HepG2 (cell line): ENCODE measurements at regions not wholly inside any gene's neighbourhood (a gene's known extent, or its start where the extent isn't known, plus 50 kb on each side); places are given as distances from the start of the nearest gene placed in this dataset.

Source experiments
- ATAC-seq: fragments of 200-7000 bp; cut with Tn5 transposase; 3 replicates; pipeline ENCODE4 v1.9.1; 2020; ENCODE audit warnings: mild to moderate bottlenecking, moderate library complexity
- BruUV-seq: library from RNA; stranded (reverse); fragments of 400-500 nt; replicated peaks from 2 replicates; lab custom pipeline; 2021; lab: Mats Ljungman, UMichigan
- CTCF ChIA-PET: fragments of 300-600 bp; formaldehyde crosslinking; extraction: SDS; loops from one replicate; lab custom pipeline; 2021; ENCODE audit warnings: low total read pairs, inconsistent platforms, low intra/inter-chr PET ratio; lab: Yijun Ruan, JAX
- POLR2A ChIA-PET: fragments of 350-600 bp; sonication (Branson Sonifier 250); formaldehyde crosslinking; loops from one replicate; lab custom pipeline; 2020; ENCODE audit warnings: antibody characterized with exemption, inconsistent platforms; lab: Yijun Ruan, JAX
- DNase-seq: peaks from one replicate; pipeline ENCODE4 v3.0.0-alpha.2; 2015; ENCODE audit warnings: low spot score
- FAIRE-seq: peaks from 3 replicates; lab custom pipeline; 2011; peaks lifted over from hg19 to GRCh38; lab: Jason Lieb, UNC
- H2AFZ ChIP-seq: one replicate; pipeline ENCODE4 v1.6.1; 2011; ENCODE audit warnings: low read length, inconsistent platforms
- H3K27ac ChIP-seq: fragments of 300-600 bp; 3 replicates; pipeline ENCODE4 v1.8.0; 2011; ENCODE audit warnings: mixed run types, mild to moderate bottlenecking, mixed read lengths, low read length, inconsistent platforms; ENCODE audit not compliant: insufficient read depth; ENCODE audit errors: extremely low read length
- H3K27me3 ChIP-seq, 2 experiments: fragments of 200-600 bp in 1 of 2; 2 replicates in 1 of 2; 3 replicates in 1 of 2; pipeline versions ENCODE4 v1.6.0 to v1.8.0; 2011; ENCODE audit warnings: low read length in 2 of 2, mild to moderate bottlenecking in 2 of 2, moderate library complexity in 2 of 2, inconsistent platforms in 1 of 2; ENCODE audit not compliant: insufficient read depth in 2 of 2, control insufficient read depth in 1 of 2
- H3K36me3 ChIP-seq, 2 experiments: fragments of 200-600 bp in 1 of 2; replicated peaks in 1 of 2; 2 replicates in 1 of 2; 3 replicates in 1 of 2; pipeline versions ENCODE4 v1.5.1 to v1.8.0; 2011; ENCODE audit warnings: low read length in 2 of 2, inconsistent platforms in 1 of 2; ENCODE audit not compliant: insufficient read depth in 2 of 2, control insufficient read depth in 1 of 2
- H3K4me1 ChIP-seq: 2 replicates; pipeline ENCODE4 v1.5.1; 2012; ENCODE audit warnings: low read length, inconsistent platforms; ENCODE audit not compliant: insufficient read depth
- H3K4me2 ChIP-seq: 2 replicates; pipeline ENCODE4 v1.6.0; 2011; ENCODE audit warnings: low read depth, low read length, inconsistent platforms
- H3K4me3 ChIP-seq, 3 experiments: fragments of 200-600 bp in 1 of 3; sonication (generic), shearing (Covaris generic) in 1 of 3; replicated peaks in 1 of 3; 2 replicates each; pipeline ENCODE4 v1.5.1; 2011 to 2016; ENCODE audit warnings: low read length in 3 of 3, inconsistent platforms in 2 of 3, low read depth in 2 of 3, mild to moderate bottlenecking in 2 of 3, control low read depth in 1 of 3, mixed read lengths in 1 of 3; ENCODE audit not compliant: insufficient read depth in 1 of 3
- H3K79me2 ChIP-seq: one replicate; pipeline ENCODE4 v1.6.1; 2011; ENCODE audit warnings: low read length, inconsistent platforms; ENCODE audit not compliant: insufficient read depth
- H3K9ac ChIP-seq: 2 replicates; pipeline ENCODE4 v1.6.0; 2011; ENCODE audit warnings: mild to moderate bottlenecking, low read depth, low read length, inconsistent platforms; ENCODE audit not compliant: insufficient read depth
- H3K9me3 ChIP-seq: 2 replicates; pipeline ENCODE4 v1.5.1; 2012; ENCODE audit warnings: mild to moderate bottlenecking, low read length
- H4K20me1 ChIP-seq: 2 replicates; pipeline ENCODE4 v1.6.0; 2011; ENCODE audit warnings: inconsistent platforms, mild to moderate bottlenecking, low read length, moderate library complexity; ENCODE audit not compliant: insufficient read depth
- ARHGAP35 ChIP-seq: sonication (generic); formaldehyde crosslinking; IDR thresholded peaks from 2 replicates; pipeline ENCODE4 v1.9.0; 2022; ENCODE audit warnings: mild to moderate bottlenecking, inconsistent platforms, moderate library complexity, missing genetic modification reagents, borderline replicate concordance
- CREB3 ChIP-seq: sonication (generic); formaldehyde crosslinking; IDR thresholded peaks from 2 replicates; pipeline ENCODE4 v1.5.0; 2020; ENCODE audit warnings: missing genetic modification reagents
- HES4 ChIP-seq: sonication (generic); formaldehyde crosslinking; IDR thresholded peaks from 2 replicates; pipeline ENCODE4 v1.9.0; 2021; ENCODE audit warnings: mild to moderate bottlenecking, missing genetic modification reagents, borderline replicate concordance
- HNRNPL ChIP-seq: fragments of 200-400 bp; formaldehyde crosslinking; IDR thresholded peaks from 2 replicates; pipeline ENCODE4 v1.6.1; 2017; ENCODE audit warnings: mild to moderate bottlenecking, low read depth, low read length
- MAFK ChIP-seq, 2 experiments: IDR thresholded peaks in 1 of 2; conservative IDR thresholded peaks in 1 of 2; 2 replicates each; pipeline ENCODE4 v1.6.1; 2011; ENCODE audit warnings: improper control_type of control experiment in 2 of 2, low read length in 2 of 2
- ZNF382 ChIP-seq: sonication (generic); formaldehyde crosslinking; IDR thresholded peaks from 2 replicates; pipeline ENCODE4 v1.5.0; 2020; ENCODE audit warnings: missing genetic modification reagents, mild to moderate bottlenecking, borderline replicate concordance
- WGBS: methylation state at CpG from one replicate; pipeline ENCODE4 v1.1.6; 2017; ENCODE audit warnings: low lambda C conversion rate; 5-methylcytosine and 5-hydroxymethylcytosine counted together
- in situ Hi-C: cut with HindIII; loops from 2 replicates; pipeline ENCODE4 v1.10.0; 2017; ENCODE audit warnings: low pct_unique_long_range_greater_than_20kb; ENCODE audit not compliant: extremely low pct_ligation_motif_present
- intact Hi-C: fragments of 100-400 bp; cut with micrococcal nuclease; formaldehyde crosslinking; loops from one replicate; pipeline ENCODE4 v1.10.0; 2022; ENCODE audit not compliant: unreplicated experiment
- TF ChIP-seq, protein P1 (sequence below): sonication (generic); formaldehyde crosslinking; IDR thresholded peaks from 2 replicates; pipeline ENCODE4 v1.4.0; 2020; ENCODE audit warnings: missing genetic modification reagents

DNA sequence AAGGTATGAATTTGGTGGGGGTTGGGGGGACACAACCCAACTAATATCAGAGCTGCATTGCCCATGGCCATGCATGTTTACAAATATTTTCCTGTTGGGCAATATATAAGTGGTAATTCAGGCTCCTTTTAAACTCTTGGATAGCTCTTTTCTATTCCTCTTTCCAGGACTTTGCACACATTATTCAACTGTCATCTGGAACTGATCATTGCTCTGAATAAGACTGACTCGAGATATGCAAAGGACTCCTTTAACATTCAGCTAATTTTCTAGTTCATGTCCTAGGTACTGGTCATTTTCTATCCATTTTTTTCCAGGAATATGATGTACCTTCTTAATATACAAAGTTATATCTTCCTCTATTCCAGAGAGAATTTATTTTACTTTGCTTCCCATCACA is 89.5 kb upstream of the STK32A start:
- H3K36me3 ChIP-seq, result no peaks in the 10 kb centered on the region
- H3K9ac ChIP-seq, result no peak overlapping the region
- H3K79me2 ChIP-seq, result no peaks in the 10 kb centered on the region
- DNase-seq (no peak), ATAC-seq (no peak), FAIRE-seq (no peak)
- H3K4me2 ChIP-seq, result no peak overlapping the region
- WGBS, result 38% methylated on average over 1 of the region's 1 CpG
- no peaks in the 10 kb centered on the region for H3K27me3 ChIP-seq
- peaks cover 25% of the 10 kb centered on the region for H3K4me1 ChIP-seq
- BruUV-seq, result no TSS peak
- H3K4me3 ChIP-seq, result no peak overlapping the region
- H3K27ac ChIP-seq, result no peak overlapping the region
- ChIA-PET POLR2A (no interaction called here), CTCF (no interaction called here)
- H2AFZ ChIP-seq, result no peak overlapping the region
- intact Hi-C loops, result no loop called here
- H4K20me1 ChIP-seq, result no peaks in the 10 kb centered on the region
- no peaks in the 10 kb centered on the region for H3K9me3 ChIP-seq
- in situ Hi-C loops, result no loop called here
- TF ChIP-seq CREB3 (CRISPR knock-in tag) (no peak), HES4 (CRISPR knock-in tag) (no peak), ZNF382 (no peak), HNRNPL (no peak), MAFK (conservative IDR thresholded peaks at IDR 0.05 in 1 of 2, IDR thresholded peaks at IDR 0.05 in 1 of 2; ENCODE audit: low read length in 2 of 2) (no peak), ARHGAP35 (CRISPR knock-in tag) (no peak)
- TF ChIP-seq, protein P1, sequence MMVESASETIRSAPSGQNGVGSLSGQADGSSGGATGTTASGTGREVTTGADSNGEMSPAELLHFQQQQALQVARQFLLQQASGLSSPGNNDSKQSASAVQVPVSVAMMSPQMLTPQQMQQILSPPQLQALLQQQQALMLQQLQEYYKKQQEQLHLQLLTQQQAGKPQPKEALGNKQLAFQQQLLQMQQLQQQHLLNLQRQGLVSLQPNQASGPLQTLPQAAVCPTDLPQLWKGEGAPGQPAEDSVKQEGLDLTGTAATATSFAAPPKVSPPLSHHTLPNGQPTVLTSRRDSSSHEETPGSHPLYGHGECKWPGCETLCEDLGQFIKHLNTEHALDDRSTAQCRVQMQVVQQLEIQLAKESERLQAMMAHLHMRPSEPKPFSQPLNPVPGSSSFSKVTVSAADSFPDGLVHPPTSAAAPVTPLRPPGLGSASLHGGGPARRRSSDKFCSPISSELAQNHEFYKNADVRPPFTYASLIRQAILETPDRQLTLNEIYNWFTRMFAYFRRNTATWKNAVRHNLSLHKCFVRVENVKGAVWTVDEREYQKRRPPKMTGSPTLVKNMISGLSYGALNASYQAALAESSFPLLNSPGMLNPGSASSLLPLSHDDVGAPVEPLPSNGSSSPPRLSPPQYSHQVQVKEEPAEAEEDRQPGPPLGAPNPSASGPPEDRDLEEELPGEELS, result no peak
